ENCODE measurements at regions not wholly inside any gene's neighbourhood (a gene's known extent, or its start where the extent isn't known, plus 50 kb on each side); places are given as distances from the start of the nearest gene placed in this dataset.

- TF ChIP-seq STAT3 (IDR thresholded peaks at IDR 0.05; ENCODE audit: low read depth, low read length), result no peak
These were observed 523.9 kb upstream of the RGMA start (continued) for GRCh38 chr15:93612953-93613352.

- ChIA-PET CTCF (no interaction called here), RAD21 (ENCODE audit: unreplicated experiment) (no interaction called here), SMC1A (ENCODE audit: uncharacterized antibody, unreplicated experiment) (no interaction called here), POLR2A (no interaction called here)
- Histone ChIP-seq H3K27ac (ENCODE audit: control insufficient read depth, insufficient read depth) (no peak overlapping the region), H3K9me3 (replicated peaks; ENCODE audit: control insufficient read depth, insufficient read depth, low read length) (no peaks in the 10 kb centered on the region), H2AFZ (ENCODE audit: control insufficient read depth, low read depth, low read length) (no peak overlapping the region), H3K9ac (ENCODE audit: control insufficient read depth, insufficient read depth, low read length) (no peak overlapping the region), H3K4me2 (ENCODE audit: control insufficient read depth, insufficient read depth) (no peak overlapping the region), H3K79me2 (ENCODE audit: control insufficient read depth, insufficient read depth, low read length) (no peaks in the 10 kb centered on the region), H3K27me3 (replicated peaks in 1 of 2; ENCODE audit: control insufficient read depth in 2 of 2, insufficient read depth in 2 of 2, low read length in 1 of 2) (peaks cover 0 to 2% of the 10 kb centered on the region in 2 experiments; a peak in 2 of 4 replicates), H3K36me3 (ENCODE audit: control insufficient read depth in 2 of 2, insufficient read depth in 2 of 2, low read length in 1 of 2) (no peaks in the 10 kb centered on the region), H3K4me1 (ENCODE audit: control insufficient read depth, insufficient read depth, low read length) (no peaks in the 10 kb centered on the region), H4K20me1 (ENCODE audit: control insufficient read depth, insufficient read depth) (no peaks in the 10 kb centered on the region), H3K4me3 (no peak overlapping the region)
- TF ChIP-seq NR2F1 (conservative IDR thresholded peaks at IDR 0.05), result no peak
- TF ChIP-seq IRF3 (IDR thresholded peaks at IDR 0.05), result no peak
- no peak for TF ChIP-seq ZNF24 (IDR thresholded peaks at IDR 0.05)
- TF ChIP-seq CREM (IDR thresholded peaks at IDR 0.05; ENCODE audit: low read depth), result no peak
- no peak for DNase-seq (ENCODE audit: low read depth, low spot score)
- FAIRE-seq, result no peak
- no peak for ATAC-seq
- 31% methylated on average over 8 of the region's 8 CpGs for WGBS (ENCODE audit: insufficient coverage, insufficient replicate concordance, low lambda C conversion rate, missing lambda C conversion rate)
- intact Hi-C loops (cut with micrococcal nuclease; ENCODE audit: unreplicated experiment), result no loop called here
- BruUV-seq (replicated peaks), result no TSS peak
- in situ Hi-C loops (cut with MboI), result no loop called here
These were observed 521.9 kb upstream of the RGMA start for GRCh38 chr15:93610944-93611343.

- no peak for ATAC-seq
- H4K20me1 ChIP-seq (ENCODE audit: control insufficient read depth, insufficient read depth), result no peaks in the 10 kb centered on the region
- H3K27ac ChIP-seq (ENCODE audit: control insufficient read depth, insufficient read depth), result no peak overlapping the region
- no peak overlapping the region for H3K9ac ChIP-seq (ENCODE audit: control insufficient read depth, insufficient read depth, low read length)
- no peaks in the 10 kb centered on the region for H3K79me2 ChIP-seq (ENCODE audit: control insufficient read depth, insufficient read depth, low read length)
- DNase-seq (ENCODE audit: low read depth, low spot score), result no peak
- SMC1A ChIA-PET (ENCODE audit: uncharacterized antibody, unreplicated experiment), result no interaction called here
- in situ Hi-C loops (cut with MboI) (no loop called here), intact Hi-C loops (cut with micrococcal nuclease; ENCODE audit: unreplicated experiment) (no loop called here)
- no peak for FAIRE-seq
- CTCF ChIA-PET, result no interaction called here
- RAD21 ChIA-PET (ENCODE audit: unreplicated experiment), result no interaction called here
- H3K4me2 ChIP-seq (ENCODE audit: control insufficient read depth, insufficient read depth), result no peak overlapping the region
- BruUV-seq (replicated peaks), result no TSS peak
- H3K4me3 ChIP-seq, result no peak overlapping the region
- no peaks in the 10 kb centered on the region for H3K9me3 ChIP-seq (replicated peaks; ENCODE audit: control insufficient read depth, insufficient read depth, low read length)
- POLR2A ChIA-PET, result no interaction called here
- H3K27me3 ChIP-seq (replicated peaks in 1 of 2; ENCODE audit: control insufficient read depth in 2 of 2, insufficient read depth in 2 of 2, low read length in 1 of 2), result peaks cover 0 to 2% of the 10 kb centered on the region in 2 experiments; a peak in 2 of 4 replicates
- no peaks in the 10 kb centered on the region for H3K36me3 ChIP-seq (ENCODE audit: control insufficient read depth in 2 of 2, insufficient read depth in 2 of 2, low read length in 1 of 2)
- no peaks in the 10 kb centered on the region for H3K4me1 ChIP-seq (ENCODE audit: control insufficient read depth, insufficient read depth, low read length)
- WGBS (ENCODE audit: insufficient coverage, insufficient replicate concordance, low lambda C conversion rate, missing lambda C conversion rate), result 0% methylated on average over 3 of the region's 3 CpGs
- no peak overlapping the region for H2AFZ ChIP-seq (ENCODE audit: control insufficient read depth, low read depth, low read length)
- TF ChIP-seq ATF2 (IDR thresholded peaks at IDR 0.05; ENCODE audit: low read length) (no peak), SMAD5 (IDR thresholded peaks at IDR 0.05; ENCODE audit: low read depth) (no peak), SKIL (IDR thresholded peaks at IDR 0.05; ENCODE audit: low read depth, poor library complexity, severe bottlenecking) (no peak), EZH2 (IDR thresholded peaks at IDR 0.05; ENCODE audit: borderline replicate concordance, control insufficient read depth, low read depth, low read length) (no peak), ZNF384 (IDR thresholded peaks at IDR 0.05; ENCODE audit: borderline replicate concordance, low read depth, low read length) (no peak), RAD51 (IDR thresholded peaks at IDR 0.05) (no peak), NFXL1 (IDR thresholded peaks at IDR 0.05; ENCODE audit: borderline replicate concordance) (no peak), HDAC2 (IDR thresholded peaks at IDR 0.05) (no peak), CBFB (IDR thresholded peaks at IDR 0.05; ENCODE audit: low read depth) (no peak)
These were observed 519.7 kb upstream of the RGMA start for GRCh38 chr15:93608643-93609148.

Data from GM12878 (cell line).